ENCODE measurements at regions not wholly inside any gene's neighbourhood (a gene's known extent, or its start where the extent isn't known, plus 50 kb on each side); places are given as distances from the start of the nearest gene placed in this dataset.
A peak's percentile ranks its signal among the peaks of the same experiment; 100 is the strongest.

DNA sequence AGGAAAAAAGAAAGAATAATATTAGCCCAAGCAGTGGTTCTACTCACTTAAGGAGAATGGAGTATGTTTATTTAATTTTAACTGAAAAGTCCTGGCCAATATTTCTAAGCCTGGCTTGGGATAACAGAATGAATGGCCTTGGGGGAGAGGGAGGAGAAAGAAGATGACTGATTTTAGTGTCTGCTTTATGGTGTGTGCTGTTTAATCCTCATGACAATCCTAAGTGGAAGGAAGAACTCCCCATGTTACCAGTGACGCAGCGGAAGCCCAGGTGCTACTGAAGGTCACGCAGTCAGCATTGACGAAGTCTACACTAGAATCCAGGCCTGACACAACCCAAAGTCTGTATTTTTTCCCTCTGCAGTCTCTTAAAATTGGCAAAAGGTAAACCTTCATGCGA lies 50.5 kb downstream of the PALM2AKAP2 start:
- DNase-seq = no peak

GRCh38 chr9:109831998-109832658 lies 52.1 kb downstream of the PALM2AKAP2 start:
- DNase-seq = no peak

DNA sequence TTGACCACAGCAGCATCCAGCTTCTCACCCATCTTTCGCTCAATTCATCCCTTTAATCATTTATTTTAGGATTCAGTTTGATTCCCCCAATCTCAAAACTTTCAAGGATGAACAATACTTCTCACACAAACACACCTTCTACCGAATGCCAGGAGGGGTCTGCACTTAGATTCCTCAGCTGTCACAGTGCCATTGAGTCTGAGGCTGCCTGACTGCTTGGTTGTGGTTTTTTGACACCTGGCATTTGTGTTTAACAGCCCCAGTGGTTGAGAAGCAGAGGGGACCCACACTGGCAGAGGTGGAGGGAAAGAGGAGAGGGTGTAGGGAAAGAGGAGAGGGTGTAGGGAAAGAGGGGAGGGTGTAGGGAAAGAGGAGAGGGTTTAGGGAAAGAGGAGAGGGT lies 54.9 kb downstream of the PALM2AKAP2 start:
- DNase-seq = no peak

DNA sequence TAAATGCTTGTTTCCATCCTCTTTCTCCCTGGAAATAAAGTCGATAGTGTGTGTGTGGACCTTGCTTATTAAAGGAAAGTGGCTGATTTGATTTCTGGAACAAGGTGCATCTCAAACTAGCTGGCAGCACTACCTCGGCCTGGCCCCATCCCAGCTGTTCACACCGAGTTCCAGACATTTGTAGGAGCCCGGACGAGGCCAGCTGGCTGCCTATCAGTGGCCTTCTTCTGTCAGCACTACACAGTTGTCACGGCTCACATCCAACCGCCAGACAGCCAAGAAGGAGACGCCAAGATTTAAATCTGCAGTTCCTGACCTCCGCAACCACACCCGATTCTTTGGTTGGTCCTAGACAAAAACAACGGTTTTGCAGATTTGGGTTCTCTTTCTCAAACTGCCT lies 63.6 kb downstream of the PALM2AKAP2 start:
- no peak for DNase-seq

DNA sequence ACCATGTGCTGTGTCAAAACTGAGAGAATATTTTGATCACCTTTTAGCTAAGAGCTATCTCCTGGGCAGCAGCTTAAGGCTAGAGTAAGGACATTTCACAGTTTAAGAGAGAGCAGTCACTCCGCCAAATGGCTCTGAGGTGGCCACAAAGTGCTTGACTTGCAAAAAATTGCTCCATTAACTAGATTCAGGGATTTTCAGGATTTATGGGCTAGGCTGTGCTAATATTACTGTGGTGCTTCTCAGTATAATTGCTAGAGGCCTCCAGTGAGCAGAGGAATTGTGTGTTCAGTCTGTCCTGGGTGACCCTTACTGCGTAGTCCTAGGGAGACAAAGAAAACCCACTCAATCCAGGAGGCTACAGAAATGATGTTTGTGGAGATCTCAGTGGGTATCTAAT lies 65.2 kb downstream of the PALM2AKAP2 start:
- DNase-seq = no peak

- DNase-seq = no peak
Observed at GRCh38 chr9:109846776-109847175, 66.8 kb downstream of the PALM2AKAP2 start.

DNA sequence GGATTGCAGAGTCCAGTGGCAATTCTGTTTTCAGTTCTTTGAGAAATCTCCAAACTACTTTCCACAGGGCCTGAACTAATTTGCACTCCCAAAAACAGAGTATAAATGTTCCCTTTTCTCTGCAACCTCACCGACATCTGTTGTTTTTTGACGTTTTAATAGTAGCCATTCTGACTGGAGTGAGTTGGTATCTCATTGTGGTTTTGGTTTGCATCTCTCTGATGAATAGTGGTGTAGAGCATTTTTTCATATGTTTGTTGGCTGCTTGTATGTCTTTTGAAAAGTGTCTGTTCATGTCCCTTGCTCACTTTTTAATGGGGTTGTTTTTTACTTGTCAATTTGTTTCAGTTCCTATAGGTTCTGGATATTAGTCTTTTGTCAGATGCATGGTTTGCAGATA lies 72.6 kb downstream of the PALM2AKAP2 start:
- no peak for DNase-seq

GRCh38 chr9:109855540-109855939 lies 75.5 kb downstream of the PALM2AKAP2 start:
- DNase-seq = no peak

DNA sequence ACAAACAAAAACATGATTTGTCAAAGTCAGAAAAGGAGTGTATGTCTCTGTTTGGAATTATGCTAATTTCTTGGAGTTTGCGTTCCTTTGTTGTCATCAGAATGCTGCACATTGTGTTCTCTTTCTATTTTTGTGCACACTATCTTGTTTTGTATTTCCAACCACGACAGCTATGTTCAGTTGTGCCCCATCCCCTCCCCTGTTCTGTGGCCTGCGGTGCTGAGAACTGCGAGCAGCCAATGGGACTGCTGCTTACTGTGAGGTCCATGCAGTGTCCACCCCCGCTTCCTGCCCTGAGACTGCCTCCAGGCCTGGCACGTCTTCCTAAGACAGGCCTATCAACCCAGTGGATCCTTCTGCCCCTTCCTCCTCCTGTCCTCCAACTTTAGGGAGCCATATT lies 76.8 kb downstream of the PALM2AKAP2 start:
- no peak for DNase-seq

DNA sequence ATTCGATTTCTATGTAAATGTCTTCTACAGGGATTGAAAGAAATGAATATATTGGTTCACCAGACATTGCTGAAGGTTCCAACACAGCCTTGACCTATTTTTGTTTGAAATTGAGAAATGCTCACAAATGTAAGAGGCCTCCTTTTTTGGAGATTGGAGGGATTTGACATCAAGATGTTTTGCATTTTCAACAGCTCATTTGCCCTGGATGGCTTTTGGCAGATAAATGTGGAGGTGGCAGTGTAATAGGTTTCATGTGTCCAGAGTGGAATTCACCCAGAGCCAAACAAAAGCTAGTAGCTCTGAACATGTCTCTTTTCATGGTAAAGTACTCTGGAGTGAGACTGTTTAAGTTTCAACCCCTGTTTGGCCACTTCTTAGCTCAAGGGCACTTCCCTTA lies 77.3 kb downstream of the PALM2AKAP2 start:
- DNase-seq = no peak

DNA sequence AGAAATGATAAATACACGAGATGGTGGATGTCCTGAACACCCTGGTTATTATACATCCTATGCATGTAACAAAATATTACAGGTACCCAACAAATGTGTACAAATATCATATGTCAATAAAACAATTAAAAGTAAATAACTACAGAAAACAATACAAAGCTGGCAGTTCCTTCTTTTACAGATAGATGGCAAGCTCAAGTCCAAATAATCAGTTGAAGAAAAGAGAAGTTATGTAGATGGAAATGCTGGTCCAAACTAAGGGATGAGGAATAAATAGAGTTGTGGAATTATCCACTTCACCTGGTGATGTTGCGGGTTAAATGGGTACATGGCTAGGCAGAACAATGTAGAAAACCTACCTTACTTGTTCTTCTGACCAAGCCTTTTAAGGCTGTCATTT lies 79.4 kb downstream of the PALM2AKAP2 start:
- DNase-seq = no peak

DNA sequence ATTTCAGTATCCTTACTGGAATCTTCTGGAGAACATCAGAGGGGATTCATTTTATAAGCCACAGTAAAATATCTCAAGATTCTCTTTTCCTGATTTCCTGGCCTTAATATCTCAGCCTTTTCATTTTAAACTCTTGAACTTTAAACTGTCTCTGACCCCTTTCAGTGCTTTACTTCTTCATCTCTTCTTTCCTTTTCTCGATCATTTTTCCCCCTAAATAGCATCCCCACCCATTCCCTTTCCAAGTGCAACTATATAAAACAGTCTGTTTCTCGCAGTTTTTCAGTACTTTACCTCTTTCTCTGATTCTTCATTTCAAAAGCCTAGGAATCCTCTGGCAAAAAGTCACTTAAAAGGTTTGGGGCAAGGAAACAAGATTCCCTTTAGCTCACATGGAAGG lies 80.5 kb downstream of the PALM2AKAP2 start:
- no peak for DNase-seq

GRCh38 chr9:109861499-109861898 lies 81.5 kb downstream of the PALM2AKAP2 start:
- no peak for DNase-seq

GRCh38 chr9:109861918-109862317 lies 81.9 kb downstream of the PALM2AKAP2 start:
- no peak for DNase-seq

DNA sequence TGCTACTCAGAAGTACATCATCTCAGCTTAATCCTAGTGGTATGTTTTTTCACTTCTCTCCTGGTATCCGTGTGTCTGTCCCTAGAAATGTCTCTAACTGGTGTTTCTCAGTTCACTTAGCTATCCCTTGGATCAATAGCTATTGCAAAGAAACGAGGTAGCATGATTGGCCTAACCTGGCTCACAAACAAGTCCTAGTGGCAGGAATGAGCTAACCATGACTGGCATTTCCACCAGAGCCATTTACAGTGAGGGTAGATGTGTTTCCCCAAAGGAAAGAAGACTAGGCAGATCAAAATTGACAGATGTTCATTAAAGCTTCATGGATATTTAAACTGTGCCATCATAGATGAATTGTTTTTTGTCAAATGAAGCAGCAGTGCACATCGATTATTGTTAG lies 82.5 kb downstream of the PALM2AKAP2 start:
- DNase-seq = no peak

DNA sequence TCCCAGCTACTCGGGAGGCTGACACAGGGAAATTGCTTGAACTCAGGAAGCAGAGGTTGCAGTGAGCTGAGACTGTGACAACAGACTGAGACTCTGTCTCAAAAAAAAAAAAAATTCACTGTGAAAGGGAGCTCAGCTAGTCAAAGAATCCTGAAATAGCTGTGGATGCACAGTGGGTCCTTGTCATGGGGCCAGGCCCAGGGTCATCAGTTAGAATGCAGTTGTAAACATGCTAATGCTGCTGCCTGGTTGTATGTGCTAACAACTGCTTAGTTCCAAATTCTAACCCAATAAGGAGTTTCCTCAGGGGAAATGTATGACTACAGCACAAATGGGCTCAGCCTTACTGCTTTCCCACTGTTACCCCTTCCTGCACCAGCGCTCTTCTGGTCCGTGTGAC lies 84.0 kb downstream of the PALM2AKAP2 start:
- DNase-seq = no peak

GRCh38 chr9:109865521-109865920 lies 85.5 kb downstream of the PALM2AKAP2 start:
- no peak for DNase-seq

DNA sequence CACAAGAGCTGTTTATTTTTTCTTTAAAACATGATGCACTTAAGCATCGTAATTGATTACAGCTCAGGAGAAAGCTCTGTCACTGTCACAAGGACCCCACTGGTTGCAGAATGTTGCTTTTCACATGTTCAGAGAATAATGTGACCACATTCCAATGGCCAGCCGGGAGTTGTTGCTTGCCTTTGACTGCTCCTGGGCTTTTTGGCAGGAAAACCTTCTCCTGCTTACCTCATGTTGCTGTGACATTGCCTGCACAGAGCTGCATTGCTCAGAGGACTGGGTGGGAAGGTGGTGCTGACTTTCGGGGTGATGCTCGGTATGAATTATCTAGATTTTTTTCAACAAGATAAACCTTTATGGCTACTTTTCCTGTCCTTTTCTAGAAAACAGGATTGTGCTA lies 88.2 kb downstream of the PALM2AKAP2 start:
- no peak for DNase-seq

DNA sequence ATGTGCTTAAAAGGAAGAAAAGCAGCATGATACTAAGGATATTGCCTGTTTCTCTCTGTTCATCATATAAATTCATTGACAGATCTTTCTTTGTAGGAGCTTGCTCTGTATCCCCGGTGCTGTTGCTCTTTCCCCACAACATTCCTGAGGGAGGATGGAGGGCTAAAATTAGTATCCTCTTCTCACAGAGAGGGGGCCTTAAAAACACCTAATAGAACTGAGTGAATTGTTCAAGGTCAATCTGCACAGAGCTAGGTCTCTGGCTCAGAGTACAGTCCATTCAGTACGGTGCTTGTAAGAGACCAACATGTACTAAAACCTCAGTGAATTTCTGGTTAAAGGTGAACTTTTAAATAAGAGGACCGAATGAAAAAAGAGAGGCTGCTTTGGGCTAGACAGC lies 88.7 kb downstream of the PALM2AKAP2 start:
- no peak for DNase-seq

- no peak for DNase-seq
Observed at GRCh38 chr9:109870365-109870764, 90.4 kb downstream of the PALM2AKAP2 start.

DNA sequence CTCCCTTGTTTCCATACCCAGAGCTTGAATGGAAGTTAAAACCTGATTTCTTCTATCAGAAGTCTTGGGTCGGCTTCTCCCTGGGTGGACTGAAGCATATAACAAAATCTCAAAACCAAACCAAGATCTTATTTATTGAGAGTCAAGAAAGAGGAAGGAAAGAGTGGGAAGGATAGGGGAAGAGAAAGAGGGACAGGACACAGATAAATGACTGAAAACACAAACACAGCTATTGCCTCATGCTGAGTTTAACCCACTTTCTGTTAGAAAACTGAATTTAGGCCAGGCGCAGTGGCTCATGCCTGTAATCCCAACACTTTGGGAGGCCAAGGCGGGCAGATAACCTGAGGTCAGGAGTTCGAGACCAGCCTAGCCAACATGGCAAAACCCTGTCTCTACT lies 92.9 kb downstream of the PALM2AKAP2 start:
- no peak for DNase-seq

DNA sequence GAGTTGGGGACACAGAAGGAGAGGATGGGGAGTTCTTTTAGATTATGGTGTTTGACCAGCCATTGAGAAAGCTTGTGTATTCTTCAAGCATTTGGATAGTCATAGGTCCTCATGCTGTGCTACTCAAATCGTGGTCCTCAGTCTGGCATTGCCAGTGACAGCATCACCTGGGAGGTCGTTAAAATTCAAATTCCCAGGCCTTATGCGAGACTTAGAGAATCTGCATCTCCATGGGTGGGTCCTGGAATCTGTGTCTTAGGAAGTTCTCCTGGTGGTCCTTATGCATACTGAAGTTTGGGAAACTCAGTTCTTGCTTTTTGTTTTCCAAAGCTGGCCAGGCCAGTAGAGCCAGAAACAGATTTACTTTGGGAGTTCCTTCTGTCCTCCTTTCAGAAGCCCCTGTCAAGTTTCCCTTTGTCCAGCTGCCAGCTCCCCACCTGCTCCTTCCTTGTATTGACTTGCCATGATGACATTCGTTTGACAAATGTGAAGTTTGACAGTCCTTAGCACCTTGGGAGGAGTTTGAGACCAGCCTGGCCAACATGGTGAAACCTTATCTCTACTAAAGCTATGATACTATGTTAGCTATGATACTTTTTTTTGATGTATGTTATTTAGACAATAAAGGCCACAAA lies 95.6 kb downstream of the PALM2AKAP2 start:
- no peak for DNase-seq

DNA sequence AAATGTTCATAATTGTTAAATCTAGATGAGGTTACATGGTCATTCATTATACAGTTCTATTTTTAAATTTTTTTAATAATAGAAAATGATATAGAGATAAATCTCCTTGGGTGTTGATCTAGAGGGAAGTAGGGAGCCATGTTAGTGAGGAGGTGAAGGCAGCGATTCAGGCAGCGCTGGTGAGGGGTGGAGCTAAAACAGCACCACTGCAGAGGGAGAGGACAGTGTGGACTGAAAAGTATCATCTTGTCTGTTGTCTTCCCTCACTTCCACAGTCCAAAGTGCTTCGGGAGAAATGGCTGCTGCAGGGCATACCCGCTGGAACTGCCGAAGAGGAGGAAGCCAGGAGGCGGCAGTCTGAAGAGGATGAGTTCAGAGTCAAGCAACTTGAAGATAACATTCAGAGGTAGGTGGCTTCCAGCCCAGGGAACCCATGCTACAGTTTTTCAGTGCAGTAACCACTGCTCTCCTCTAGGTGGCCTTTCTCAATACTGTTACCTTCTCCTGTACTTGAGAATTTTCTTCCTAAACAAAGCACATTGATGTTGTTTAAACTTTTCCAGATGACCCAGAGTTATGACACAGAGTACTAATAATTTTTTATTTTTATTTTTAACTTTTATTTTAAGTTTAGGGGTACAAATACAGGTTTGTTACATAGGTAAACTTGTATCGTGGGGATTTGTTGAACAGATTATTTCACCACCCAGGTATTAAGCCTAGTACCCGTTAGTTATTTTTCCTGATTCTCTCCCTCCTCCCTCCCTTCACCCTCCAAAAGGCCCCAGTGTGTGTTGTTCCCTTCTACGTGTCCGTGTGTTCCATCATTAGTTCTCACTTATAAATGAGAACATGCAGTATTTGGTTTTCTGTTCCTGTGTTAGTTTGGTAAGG lies 100.5 kb downstream of the PALM2AKAP2 start:
- DNase-seq = peak; percentile 32

- DNase-seq = no peak
Observed at GRCh38 chr9:109883623-109884022, 103.6 kb downstream of the PALM2AKAP2 start.
